ENCODE measurements at regions not wholly inside any gene's neighbourhood (a gene's known extent, or its start where the extent isn't known, plus 50 kb on each side); places are given as distances from the start of the nearest gene placed in this dataset.

DNA sequence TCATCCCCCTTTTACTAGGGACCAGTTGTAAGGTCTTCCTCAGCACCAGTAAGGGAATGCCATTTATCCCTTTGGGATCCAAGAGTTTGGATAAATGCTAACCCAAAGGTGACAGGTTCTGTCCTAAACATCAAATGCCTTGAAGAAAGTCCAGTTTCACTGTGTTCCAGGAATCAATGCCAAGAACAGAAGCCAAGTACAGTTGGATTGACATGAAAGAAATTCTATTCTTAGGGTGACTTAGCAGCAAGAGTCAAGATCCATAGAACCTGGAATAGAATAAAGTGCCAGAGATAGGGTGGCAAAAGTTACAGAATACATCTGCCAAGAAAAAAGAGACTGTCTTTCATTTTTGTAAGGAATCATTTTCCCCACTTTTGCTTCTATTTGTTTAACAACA is 94.9 kb upstream of the ADAMTS5 start:
- TF ChIP-seq EZH2 (IDR thresholded peaks at IDR 0.05; ENCODE audit: borderline replicate concordance, low read length) = no peak
- TF ChIP-seq, protein P1, sequence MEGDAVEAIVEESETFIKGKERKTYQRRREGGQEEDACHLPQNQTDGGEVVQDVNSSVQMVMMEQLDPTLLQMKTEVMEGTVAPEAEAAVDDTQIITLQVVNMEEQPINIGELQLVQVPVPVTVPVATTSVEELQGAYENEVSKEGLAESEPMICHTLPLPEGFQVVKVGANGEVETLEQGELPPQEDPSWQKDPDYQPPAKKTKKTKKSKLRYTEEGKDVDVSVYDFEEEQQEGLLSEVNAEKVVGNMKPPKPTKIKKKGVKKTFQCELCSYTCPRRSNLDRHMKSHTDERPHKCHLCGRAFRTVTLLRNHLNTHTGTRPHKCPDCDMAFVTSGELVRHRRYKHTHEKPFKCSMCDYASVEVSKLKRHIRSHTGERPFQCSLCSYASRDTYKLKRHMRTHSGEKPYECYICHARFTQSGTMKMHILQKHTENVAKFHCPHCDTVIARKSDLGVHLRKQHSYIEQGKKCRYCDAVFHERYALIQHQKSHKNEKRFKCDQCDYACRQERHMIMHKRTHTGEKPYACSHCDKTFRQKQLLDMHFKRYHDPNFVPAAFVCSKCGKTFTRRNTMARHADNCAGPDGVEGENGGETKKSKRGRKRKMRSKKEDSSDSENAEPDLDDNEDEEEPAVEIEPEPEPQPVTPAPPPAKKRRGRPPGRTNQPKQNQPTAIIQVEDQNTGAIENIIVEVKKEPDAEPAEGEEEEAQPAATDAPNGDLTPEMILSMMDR (conservative IDR thresholded peaks at IDR 0.05 in 1 of 2, IDR thresholded peaks at IDR 0.05 in 1 of 2; ENCODE audit: extremely low read depth in 1 of 2, insufficient read depth in 1 of 2, low read depth in 1 of 2, low read length in 2 of 2) = no peak
